ENCODE measurements at regions not wholly inside any gene's neighbourhood (a gene's known extent, or its start where the extent isn't known, plus 50 kb on each side); places are given as distances from the start of the nearest gene placed in this dataset.

DNA sequence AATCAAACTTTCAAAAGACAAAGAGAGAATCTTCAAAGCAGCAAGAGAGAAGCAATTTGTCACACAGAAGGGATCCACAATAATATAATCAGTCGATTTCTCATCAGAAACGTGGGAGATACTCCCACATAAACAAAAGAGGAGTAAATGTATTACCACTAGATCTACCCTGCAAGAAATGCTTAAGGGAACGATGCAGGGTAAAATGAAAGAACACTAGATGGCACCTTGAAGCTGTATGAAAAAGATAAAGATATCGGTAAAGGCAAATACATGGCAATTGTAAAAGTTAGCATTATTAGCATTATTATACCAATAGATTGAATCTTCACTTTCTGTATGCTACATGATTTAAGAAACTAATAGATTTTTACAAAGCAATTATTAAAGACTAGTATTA is 677.0 kb downstream of the SUCLG1 start:
- Histone ChIP-seq H3K36me3 (ENCODE audit: insufficient read depth, low read length) (no peaks in the 10 kb centered on the region), H3K4me2 (ENCODE audit: low read length) (no peak overlapping the region), H3K9me3 (ENCODE audit: low read length) (no peaks in the 10 kb centered on the region), H3F3A (ENCODE audit: insufficient read depth, low read length) (no peaks in the 10 kb centered on the region), H3K27me3 (ENCODE audit: insufficient read depth, low read length) (no peaks in the 10 kb centered on the region), H3K79me2 (ENCODE audit: insufficient read depth, low read length) (no peaks in the 10 kb centered on the region), H3K27ac (ENCODE audit: low read depth, low read length, poor library complexity, severe bottlenecking) (no peak overlapping the region), H3K4me3 (ENCODE audit: low read depth, low read length, poor library complexity, severe bottlenecking) (no peak overlapping the region), H3K9ac (ENCODE audit: low read length) (no peak overlapping the region), H2AFZ (ENCODE audit: low read length) (no peak overlapping the region), H3K9me2 (ENCODE audit: low read depth, low read length) (no peaks in the 10 kb centered on the region), H4K20me1 (ENCODE audit: insufficient read depth, low read length) (no peaks in the 10 kb centered on the region), H3K4me1 (ENCODE audit: insufficient read depth, low read length, severe bottlenecking) (no peaks in the 10 kb centered on the region)
- TF ChIP-seq, protein P1, sequence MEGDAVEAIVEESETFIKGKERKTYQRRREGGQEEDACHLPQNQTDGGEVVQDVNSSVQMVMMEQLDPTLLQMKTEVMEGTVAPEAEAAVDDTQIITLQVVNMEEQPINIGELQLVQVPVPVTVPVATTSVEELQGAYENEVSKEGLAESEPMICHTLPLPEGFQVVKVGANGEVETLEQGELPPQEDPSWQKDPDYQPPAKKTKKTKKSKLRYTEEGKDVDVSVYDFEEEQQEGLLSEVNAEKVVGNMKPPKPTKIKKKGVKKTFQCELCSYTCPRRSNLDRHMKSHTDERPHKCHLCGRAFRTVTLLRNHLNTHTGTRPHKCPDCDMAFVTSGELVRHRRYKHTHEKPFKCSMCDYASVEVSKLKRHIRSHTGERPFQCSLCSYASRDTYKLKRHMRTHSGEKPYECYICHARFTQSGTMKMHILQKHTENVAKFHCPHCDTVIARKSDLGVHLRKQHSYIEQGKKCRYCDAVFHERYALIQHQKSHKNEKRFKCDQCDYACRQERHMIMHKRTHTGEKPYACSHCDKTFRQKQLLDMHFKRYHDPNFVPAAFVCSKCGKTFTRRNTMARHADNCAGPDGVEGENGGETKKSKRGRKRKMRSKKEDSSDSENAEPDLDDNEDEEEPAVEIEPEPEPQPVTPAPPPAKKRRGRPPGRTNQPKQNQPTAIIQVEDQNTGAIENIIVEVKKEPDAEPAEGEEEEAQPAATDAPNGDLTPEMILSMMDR (IDR thresholded peaks at IDR 0.05; ENCODE audit: low read length): no peak
- no peak for TF ChIP-seq EZH2 (IDR thresholded peaks at IDR 0.05; ENCODE audit: borderline replicate concordance, low read length)

DNA sequence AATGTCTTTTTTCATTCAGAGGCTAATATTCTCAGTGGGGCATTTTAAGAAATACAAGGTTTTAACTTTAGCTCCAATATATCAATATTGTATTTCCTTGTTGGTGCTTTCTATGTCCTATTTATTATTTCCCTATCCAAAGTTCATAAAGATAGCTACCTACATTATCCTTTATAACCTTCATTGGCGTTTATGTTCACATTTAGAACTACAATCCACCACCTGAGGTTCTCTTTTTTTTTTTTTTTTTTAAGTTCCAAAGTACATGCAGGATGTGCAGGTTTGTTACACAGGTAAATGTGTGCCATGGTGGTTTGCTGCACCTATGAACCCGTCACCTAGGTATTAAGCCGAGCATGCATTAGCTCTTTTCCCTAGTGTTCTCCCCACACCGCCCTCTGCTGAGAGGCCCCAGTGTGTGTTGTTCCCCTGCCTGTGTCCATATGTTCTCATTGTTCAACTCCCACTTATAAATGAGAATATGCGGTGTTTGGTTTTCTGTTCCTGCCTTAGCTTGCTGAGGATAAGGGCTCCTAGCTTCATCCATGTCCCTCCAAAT is 694.6 kb downstream of the SUCLG1 start:
- Histone ChIP-seq H3K36me3 (ENCODE audit: insufficient read depth, low read length) (no peaks in the 10 kb centered on the region), H4K20me1 (ENCODE audit: insufficient read depth, low read length) (no peaks in the 10 kb centered on the region), H3K4me2 (ENCODE audit: low read length) (no peak overlapping the region), H3K4me1 (ENCODE audit: insufficient read depth, low read length, severe bottlenecking) (no peaks in the 10 kb centered on the region), H3K9me3 (ENCODE audit: low read length) (no peaks in the 10 kb centered on the region), H3F3A (ENCODE audit: insufficient read depth, low read length) (no peaks in the 10 kb centered on the region), H3K79me2 (ENCODE audit: insufficient read depth, low read length) (no peaks in the 10 kb centered on the region), H3K27me3 (ENCODE audit: insufficient read depth, low read length) (no peaks in the 10 kb centered on the region), H3K27ac (ENCODE audit: low read depth, low read length, poor library complexity, severe bottlenecking) (no peak overlapping the region), H3K9ac (ENCODE audit: low read length) (no peak overlapping the region), H3K9me2 (ENCODE audit: low read depth, low read length) (no peaks in the 10 kb centered on the region), H3K4me3 (ENCODE audit: low read depth, low read length, poor library complexity, severe bottlenecking) (no peak overlapping the region), H2AFZ (ENCODE audit: low read length) (no peak overlapping the region)
- TF ChIP-seq, protein P1 (IDR thresholded peaks at IDR 0.05; ENCODE audit: low read length): no peak
- no peak for TF ChIP-seq EZH2 (IDR thresholded peaks at IDR 0.05; ENCODE audit: borderline replicate concordance, low read length)

DNA sequence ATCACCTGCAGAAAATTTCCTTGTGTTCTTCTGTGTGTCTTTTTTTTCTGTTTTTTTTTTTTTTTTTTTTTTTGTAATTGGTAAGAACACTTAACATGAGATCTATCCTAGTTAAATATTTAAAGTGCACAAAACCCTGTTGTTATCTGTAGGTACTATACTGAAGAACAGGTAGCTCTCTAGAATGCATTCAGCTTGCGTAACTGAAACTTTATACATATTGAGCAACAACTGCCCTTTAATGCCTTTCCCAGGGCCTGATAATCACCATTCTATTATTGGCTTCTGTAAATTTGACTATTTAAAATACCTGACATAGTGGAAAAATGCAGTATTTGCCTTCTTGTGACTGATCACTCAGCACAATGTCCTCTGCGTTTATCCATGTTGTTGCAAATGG is 701.8 kb downstream of the SUCLG1 start:
- TF ChIP-seq, protein P1 (IDR thresholded peaks at IDR 0.05; ENCODE audit: low read length): no peak
- no peak for TF ChIP-seq EZH2 (IDR thresholded peaks at IDR 0.05; ENCODE audit: borderline replicate concordance, low read length)

More for the DNA sequence above, 701.8 kb downstream of the SUCLG1 start:
- no peaks in the 10 kb centered on the region for H3K79me2 ChIP-seq (ENCODE audit: insufficient read depth, low read length)
- H3K9ac ChIP-seq (ENCODE audit: low read length): no peak overlapping the region
- no peaks in the 10 kb centered on the region for H4K20me1 ChIP-seq (ENCODE audit: insufficient read depth, low read length)
- H3K4me3 ChIP-seq (ENCODE audit: low read depth, low read length, poor library complexity, severe bottlenecking): no peak overlapping the region
- H3K27ac ChIP-seq (ENCODE audit: low read depth, low read length, poor library complexity, severe bottlenecking): no peak overlapping the region
- H3K9me3 ChIP-seq (ENCODE audit: low read length): no peaks in the 10 kb centered on the region
- H3K4me1 ChIP-seq (ENCODE audit: insufficient read depth, low read length, severe bottlenecking): no peaks in the 10 kb centered on the region
- H2AFZ ChIP-seq (ENCODE audit: low read length): no peak overlapping the region
- H3K4me2 ChIP-seq (ENCODE audit: low read length): no peak overlapping the region
- H3K9me2 ChIP-seq (ENCODE audit: low read depth, low read length): no peaks in the 10 kb centered on the region
- H3K36me3 ChIP-seq (ENCODE audit: insufficient read depth, low read length): no peaks in the 10 kb centered on the region
- no peaks in the 10 kb centered on the region for H3F3A ChIP-seq (ENCODE audit: insufficient read depth, low read length)
- H3K27me3 ChIP-seq (ENCODE audit: insufficient read depth, low read length): no peaks in the 10 kb centered on the region
